ENCODE measurements at regions not wholly inside any gene's neighbourhood (a gene's known extent, or its start where the extent isn't known, plus 50 kb on each side); places are given as distances from the start of the nearest gene placed in this dataset.
"Not testable (repeated sequence)": the region's sequence is repeated elsewhere in the genome, so short reads cannot be mapped to it uniquely, and the experiment has no call there.

DNA sequence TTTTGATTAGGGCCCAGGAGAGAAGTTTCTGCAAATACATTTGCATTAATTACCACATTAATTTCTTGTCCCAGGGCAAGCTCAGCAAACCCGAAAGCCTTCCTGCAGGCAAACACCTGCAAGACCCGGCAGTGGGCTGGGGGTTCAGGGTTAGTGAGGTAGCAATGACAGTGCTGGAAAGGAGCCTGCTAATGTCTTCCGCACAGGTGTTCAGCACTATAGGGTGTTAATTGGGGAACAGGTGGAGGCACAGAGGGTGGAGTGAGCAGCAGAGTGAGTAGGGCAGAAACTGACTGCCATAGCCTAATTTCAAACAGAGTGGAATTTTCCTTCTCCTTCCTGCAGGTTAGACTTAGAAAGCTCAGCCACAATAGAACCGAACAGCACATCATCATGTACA, 50.9 kb upstream of the UBASH3B start:
- DNase-seq = no peak

DNA sequence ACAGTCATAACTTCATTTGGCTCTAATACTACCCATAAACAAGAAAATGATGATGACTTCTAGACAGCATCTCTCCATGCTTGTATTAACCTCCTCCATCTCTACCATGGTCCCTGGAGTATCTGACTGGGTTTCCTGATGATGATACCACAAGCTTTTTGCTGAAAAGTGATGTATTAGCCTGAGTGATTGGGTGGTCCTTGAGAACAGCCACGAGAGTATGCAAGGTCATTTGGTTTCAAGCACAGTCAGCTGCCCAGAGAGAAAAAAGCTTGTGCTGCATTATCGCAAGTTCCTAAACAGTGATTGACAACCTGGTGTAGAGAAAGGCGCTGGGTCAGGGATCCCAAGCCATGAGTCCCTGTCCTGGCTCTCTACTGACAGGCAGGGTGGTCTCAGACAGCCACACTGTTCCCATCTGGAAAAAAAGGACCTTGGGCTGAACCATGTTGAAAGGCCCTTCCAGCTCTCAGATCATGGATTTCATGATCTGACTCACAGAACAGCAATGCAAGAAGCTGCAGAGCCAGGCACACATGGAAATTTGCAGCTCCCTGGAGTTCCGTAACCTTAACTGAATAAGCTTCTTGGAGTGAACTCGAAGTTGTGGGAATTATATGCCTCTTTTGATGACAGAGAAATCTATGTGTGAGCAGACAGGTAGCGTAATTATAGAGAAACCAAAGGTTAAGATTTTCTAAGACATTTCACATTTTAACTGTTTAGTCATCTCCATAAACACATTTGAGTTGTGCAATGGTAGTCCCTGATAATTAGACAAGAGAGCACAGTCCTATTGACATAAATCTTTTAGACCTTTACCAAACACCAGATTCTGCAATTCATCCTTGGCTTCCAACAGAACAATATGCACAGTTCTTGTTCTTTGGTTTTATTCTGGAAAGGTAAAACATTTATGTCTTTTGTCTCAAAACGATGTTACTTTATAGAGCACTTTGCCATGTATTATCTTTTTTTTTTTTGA, 54.1 kb upstream of the UBASH3B start:
- no peak for DNase-seq

DNA sequence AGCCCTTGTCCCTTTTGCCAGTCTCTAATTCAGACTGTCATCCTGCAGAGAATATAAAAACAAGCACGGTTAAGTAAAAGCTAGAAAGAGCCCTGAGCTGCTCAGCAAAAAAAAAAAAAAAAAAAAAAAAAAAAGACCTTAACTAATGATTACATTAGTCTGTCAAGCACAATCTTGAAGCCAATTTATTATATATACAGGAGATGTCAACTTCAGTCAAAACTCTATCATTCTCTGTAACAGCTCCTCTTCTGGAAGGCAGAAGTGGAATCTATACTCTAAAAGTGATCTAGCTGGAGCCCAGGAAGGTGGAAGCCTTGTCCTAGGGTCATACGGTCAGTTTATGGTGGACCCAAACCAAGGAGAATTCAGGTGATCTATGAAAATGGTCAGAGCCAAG, 55.2 kb upstream of the UBASH3B start:
- no peak for DNase-seq

DNA sequence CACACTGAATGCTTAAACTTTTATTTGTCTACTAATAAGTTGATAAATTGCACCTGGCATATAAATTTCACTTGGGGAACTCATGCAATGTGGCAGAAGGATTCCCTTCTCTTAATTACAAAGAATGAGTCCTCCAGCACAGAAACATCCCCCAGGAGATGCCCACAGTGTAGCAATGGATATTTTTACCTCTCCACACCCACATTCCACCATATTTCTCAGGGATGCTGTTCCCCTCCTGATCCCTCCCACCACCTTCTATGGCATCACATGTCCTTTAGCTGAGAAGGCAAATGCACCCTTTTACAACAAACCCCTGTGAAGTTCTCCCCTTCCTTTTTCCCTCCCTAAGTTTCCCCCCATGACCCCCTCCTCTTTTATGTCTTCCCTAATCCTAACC, 56.1 kb upstream of the UBASH3B start:
- no peak for DNase-seq

DNA sequence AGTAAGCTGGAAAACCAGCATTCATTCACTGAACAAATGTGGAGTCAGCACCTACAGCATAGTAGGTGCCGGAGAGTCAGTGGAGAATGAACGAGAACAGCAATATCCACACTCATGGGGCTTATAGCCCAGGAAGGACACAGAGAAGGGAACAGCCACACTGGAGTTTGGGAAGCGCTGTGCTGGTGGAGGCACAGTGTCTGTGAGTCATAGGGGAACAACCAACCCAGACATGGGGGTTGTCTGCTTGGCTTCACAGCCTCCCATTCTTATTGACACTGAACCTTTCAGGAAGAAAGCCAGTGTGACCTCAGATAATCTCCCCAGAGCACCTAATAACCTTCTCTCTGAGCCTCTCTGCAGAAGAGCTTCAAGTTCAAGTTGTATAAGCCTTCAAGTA, 56.6 kb upstream of the UBASH3B start:
- DNase-seq = peak; percentile 57

DNA sequence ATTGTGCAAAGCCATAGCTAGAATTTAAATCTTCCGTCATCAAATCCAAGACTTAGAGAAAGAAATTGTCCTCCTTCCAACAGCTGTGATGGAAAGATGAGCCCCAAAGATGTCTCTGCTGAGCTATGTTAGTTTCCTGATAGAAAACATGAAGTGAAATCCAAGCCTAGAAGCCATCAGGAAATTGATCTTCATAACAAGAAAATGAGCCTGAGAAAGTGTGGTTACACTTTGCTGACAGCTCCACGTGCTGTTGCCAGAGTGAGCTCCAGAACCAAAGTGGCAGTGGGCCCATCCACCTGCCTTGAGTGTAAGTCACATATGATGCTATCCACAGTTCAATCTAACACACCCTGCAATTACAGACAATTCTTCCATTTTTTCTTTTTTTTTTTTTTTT, 58.0 kb upstream of the UBASH3B start:
- DNase-seq = no peak

DNA sequence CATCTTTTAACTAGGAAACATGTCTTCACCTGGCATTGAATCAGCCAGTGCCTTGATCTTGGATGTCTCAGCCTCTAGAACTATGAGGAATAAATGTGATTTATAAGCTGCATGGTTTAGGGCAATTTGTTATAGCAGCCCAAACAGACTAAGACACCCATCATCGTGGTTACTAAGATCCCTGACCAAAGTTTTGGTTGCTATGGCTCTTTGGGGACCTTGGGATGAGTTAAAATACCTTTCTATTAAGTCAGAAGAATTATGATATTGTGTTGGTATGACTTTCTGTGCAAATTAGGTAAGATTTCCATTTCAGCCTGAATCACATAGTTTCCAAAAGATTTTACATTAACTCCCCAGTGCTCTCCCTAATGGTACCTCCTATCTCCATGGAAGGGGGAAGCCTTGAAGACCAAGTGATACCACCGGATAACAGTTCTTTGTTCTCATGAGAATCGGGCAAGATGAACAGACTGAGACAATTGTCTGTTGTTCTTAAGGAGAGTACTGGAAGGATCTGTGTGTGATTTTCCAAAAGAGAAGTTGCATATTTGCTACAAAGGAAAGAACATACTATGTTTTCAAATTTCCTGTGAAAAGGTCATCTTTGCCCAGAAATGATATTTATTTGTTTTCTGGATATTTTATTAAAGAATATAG, 60.4 kb upstream of the UBASH3B start:
- DNase-seq = no peak

DNA sequence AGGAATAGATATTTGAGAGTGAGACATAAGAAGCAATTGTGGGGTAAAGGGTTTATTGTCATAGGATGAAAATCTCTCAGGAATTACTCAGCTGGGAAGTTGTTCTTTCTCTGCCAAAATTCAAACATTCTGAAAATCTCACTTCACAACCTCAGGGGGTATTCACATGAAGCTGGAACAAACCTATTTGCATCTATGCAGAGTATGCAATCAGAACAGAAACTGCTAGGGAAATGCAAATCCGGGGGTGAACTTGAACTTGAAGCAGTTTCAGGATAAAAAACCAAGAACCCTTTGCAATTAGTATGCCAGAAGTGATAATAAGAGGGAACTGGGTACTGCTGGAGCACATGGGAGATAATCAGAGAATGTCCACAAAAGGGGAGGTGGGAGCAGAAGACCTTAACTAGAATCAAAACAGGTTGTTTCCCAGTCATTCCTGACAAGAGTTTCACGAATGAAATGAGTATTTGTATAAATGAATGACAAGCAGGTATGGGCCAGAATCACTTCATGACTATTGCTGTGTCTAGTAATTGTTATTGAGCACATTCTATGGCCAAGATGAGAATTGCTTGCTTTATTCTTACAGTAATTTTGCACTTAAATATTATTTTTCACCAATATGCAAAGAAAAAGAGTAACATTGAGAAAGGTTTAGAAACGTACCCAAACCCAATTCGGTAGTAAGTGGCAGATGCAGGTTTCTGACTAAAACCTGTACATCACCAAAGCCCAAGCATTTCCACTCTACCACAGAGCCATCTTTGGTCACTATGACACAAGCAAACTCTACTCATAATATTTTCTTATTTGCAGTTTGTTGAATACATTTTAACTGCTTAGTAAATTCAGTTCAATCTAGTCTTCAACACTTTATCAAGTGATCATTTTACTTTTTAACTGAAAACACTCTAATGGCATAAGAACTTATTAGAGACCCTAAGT, 61.8 kb upstream of the UBASH3B start:
- DNase-seq = no peak

DNA sequence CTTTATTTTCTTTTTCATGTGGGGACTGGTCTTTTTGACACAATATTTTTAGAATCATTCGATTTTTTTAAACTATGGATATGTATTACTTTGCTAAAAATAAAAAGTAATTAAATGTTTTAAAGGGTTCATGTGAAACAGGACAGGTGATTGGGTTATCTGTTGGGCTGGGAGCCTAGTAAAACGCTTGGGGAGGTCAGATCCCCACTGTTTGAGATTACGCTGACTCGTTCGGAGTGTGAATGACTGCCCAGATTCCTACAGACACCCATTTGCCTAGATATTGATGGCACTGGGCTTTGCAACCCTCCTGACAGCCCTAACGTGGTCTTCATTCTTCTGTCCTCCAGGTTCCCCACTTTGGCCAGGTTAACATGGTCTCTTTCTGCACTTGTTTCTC, 62.9 kb upstream of the UBASH3B start:
- no peak for DNase-seq

DNA sequence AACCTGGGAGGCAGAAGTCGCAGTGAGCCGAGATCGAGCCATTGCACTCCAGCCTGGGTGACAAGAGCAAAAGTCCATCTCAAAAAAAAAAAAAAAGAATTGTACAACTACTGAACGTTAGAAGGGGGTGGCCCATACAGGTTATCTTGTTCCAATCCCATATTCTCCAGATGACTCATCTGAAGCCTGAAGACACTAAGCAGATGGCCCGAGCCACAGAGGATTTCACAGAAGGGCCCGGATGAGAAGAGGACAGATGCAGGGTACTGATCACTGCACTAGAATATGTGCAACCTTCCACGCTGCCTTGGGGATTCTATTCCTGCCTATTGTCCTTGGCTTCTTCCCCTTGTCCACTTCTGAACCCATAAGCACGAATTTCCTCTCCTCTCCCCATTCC, 70.9 kb upstream of the UBASH3B start:
- DNase-seq = no peak

DNA sequence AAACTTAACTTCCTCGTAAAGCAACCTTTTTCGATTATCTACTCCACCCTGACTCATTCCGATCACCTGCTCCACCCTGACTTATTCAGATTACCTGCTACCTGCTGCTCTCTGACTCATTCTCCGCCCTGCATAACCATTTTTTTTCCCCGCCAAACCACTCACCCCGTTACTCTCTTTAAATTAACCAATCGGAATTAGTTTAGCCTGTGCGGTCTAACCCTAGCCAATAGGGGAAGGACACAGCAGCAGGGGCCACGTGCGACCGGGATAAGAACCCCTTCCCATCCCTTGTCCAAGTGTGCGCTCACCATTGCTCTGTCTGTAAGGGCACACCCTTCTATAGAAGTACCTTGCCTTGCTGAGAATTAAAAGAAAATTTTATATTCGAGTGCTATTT, 75.5 kb upstream of the UBASH3B start:
- DNase-seq = not testable (repeated sequence)

DNA sequence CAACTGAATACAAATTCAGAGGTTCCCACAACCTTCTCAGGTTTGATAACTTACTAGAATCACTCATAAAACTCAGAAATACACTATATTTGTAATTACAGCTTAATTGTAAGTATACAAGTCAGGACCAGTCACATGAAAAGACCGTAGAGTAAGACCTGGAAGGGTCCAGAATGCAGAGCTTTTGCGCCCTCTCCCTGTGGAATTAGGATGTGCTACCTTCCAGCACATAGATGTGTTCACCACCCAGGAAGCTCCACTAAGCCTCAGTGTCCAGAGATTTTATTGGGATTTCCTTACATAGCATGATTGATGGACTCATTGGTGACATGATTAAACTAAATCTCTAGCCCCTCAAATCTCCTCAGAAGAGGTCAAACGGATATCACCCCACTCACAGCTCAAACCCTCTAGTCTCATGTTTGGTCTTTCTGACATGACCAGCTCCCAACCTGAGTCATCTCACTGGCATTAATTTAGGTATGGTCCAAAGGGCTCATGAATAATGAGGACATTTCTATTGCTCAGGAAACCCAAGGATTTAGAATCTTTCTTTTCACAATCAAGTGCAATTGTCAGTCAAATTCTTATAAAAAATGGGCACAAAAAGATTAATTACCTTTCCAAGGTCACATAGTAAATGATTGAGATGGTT, 77.2 kb upstream of the UBASH3B start:
- DNase-seq = no peak

DNA sequence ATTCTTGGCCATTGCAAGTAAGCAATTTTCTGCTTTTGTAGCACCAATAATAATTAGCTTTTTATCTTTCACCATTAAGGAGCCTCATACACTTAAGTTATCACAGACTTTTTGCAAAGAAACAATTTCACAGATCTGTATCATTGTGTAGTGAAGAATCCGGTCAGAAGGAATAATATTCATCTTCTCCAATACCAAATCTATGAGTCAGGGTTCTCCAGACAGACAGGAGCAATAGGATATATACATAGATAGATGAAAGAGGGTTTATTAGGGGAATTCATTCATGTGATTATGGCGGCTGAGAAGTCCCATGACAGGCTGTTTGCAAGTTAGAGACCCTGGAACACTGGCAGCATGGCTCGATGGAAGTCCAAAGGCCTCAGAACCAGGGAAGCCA, 82.9 kb upstream of the UBASH3B start:
- DNase-seq = no peak

DNA sequence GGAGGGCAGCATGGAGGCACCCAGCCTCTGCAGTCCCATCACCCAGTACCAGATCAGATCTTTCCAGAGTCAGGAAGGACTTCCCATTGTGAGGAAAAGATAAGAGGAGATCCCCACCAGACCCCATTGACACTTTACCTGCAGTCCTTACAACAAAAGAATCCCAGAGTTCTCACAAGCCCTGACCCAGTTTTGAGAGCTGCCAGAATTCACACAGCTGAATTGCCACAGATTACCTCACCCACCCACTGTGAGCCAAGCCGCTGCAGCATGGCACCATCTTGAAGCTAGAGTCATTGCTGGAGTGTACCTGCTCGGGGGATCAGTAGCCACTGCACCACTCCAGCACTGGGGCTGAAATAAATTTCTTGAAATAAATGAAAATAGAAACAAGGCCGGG, 91.8 kb upstream of the UBASH3B start:
- no peak for DNase-seq

DNA sequence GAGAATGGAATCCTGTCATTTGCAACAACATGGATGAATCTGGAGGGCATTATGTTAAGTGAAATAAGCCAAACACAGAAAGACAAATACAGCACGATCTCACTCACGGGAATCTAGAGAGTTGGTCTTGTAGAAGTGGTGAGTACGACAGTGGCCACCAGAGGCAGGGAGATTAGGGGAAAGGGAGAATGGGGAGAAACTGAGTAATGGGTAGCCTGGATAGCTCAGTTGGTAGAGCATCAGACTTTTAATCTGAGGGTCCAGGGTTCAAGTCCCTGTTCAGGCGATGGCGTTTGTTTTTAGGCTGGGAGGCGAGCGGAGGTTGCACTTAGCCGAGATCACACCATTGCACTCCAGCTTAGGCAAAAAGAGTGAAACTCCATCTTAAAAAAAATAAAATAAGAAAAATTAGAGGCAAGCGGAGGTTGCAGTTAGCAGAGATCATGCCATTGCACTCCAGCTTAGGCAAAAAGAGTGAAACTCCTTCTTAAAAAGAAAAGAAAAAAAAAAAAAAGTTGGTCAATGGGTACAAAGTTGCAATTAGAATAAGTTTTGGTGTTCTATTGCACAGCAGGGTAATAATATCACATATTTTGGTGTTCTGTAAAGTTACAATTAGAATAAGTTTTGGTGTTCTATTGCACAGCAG, 95.7 kb upstream of the UBASH3B start:
- no peak for DNase-seq

DNA sequence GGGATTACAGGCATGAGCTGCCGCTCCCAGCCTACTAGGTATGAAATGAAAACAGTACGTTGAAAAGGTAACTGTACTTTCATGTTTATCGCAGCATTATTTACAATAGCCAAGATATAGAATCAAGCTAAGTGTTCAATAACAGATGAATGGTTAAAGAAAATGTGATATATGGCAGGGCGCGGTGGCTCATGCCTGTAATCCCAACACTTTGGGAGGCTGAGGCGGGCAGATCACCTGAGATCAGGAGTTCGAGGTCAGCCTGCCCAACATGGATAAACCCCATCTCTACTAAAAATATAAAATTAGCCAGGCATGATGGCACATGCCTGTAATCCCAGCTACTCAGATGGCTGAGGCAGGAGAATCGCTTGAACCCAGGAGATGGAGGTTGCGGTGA, 96.3 kb upstream of the UBASH3B start:
- DNase-seq = not testable (repeated sequence)

DNA sequence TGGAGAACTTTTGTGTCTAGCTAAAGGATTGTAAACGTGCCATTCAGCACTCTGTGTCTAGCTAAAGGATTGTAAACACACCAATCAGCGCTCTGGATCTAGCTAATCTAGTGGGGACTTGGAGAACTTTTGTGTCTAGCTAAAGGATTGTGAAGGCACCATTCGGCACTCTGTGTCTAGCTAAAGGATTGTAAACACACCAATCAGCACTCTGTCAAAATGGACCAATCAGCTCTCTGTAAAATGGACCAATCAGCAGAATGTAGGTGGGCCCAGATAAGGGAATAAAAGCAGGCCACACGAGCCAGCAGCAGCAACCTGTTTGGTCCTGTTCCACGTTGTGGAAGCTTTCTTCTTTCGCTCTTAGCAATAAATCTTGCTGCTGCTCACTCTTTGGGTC, 98.4 kb upstream of the UBASH3B start:
- not testable (repeated sequence) for DNase-seq

DNA sequence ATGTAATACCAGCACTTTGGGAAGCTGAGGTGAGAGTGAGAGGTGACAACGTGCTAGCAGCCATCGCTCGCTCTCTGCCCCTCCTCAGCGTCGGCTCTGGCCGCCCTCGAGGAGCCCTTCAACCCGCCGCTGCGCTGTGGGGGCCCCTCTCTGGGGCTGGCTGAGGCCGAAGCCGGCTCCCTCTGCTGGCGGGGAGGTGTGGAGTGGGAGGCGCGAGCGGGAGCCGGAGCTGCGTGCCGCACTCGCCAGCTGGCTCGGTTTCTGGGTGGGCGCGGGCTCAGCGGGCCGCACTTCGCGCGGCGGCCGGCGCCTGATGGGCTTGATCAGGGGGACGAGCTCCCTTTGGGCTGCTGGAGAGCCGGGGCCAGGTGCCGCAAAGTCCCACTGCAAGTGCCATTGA, 98.9 kb upstream of the UBASH3B start:
- DNase-seq = peak; percentile 4

DNA sequence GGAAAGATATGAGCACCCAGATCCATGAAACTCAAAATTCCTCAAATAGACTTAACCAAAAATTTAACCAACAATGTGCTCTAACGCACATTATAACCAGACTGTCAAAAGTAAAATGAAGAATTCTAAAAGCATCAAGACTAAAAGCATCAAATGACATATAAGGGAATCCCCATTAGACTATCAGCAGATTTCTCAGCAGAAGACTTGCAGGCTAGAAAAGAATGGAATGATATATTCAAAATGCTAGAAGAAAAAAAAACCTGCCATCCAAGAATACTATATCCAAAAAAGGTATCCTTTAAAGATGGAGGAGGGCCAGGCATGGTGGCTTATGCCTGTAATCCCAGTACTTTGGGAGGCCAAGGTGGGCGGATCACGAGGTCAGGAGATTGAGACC, 117.5 kb upstream of the UBASH3B start:
- no peak for DNase-seq

DNA sequence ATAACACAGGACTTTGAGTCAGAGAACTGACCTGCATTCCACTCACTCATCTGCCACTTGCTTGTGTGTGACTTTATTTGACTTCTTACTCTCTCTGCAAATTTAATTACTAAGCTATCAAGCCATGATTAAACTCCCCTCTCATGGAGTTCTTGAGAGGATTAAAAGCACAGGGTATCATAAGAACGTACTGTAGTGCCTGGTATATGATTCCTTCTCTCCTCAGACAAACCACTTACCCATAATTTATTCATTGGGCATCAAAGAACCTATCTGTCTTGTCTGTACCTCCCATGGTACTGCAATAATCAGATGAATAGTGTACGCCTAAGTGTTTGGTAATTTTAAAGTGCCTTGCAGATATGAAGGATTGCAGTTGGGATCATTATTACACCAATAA, 130.6 kb upstream of the UBASH3B start:
- no peak for DNase-seq

DNA sequence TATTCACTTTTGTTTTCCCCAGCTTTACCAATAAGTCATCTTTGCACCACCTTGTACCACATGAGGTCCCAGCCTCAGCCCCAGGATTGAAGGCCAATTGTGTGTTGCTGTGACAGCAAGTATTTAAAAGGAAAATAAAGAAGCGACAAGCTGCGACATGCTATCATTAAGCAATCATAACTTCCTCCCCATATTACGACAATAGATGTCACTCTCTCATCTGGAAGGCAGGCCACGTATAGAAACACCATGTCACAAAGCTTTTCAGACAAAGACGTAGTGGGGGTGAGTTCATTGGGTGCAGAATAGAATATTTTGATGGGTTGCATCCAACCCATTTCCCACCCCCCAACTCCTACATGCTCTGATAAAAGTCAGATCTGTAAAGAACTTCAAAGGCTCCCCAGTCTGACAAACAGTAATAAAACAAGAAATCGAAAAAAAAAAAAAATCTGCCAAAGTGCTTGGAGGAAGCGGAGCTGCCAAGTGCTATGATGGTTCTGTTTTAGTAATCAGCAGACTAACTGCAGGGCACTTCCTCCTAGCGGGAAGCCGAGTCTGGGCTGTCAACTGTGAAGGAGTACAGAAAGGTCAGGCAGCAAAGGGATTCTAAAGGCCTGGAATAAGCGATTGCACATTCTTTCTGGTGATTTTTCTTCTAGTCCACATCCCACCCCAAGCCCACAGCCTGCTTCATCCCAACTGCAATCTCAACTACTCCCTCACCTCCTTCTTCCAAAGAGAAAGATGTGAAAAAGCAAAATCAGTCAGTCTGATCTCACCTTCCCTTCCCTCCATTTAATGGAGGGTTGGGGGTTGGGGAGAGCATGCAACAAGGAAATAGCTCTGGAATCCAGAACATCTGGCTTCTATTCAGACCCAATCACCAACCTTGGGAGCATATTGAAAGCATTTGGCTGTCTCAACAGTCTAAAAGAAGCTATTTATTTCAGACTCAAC, 131.4 kb upstream of the UBASH3B start:
- peak; percentile 76 for DNase-seq
